ENCODE measurements at regions not wholly inside any gene's neighbourhood (a gene's known extent, or its start where the extent isn't known, plus 50 kb on each side); places are given as distances from the start of the nearest gene placed in this dataset.

DNA sequence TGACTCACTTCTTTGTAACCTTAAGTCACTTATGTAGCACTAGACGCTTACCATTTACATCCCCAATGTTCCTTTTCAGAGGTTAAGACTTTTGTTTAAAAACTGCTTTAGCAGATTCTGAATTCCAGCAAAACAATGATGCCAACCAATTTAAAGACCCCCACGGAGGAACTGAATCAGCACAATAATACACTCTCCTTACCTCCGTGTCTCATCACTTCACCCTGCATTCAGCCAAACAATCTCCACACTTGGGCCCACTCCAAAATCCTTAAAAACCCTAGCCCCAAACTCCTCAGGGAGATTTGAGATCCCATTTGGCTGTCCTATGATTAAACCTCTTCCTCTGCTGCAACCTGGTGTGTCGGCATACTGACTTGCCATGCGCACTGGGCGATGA, 153.9 kb downstream of the B3GNT2 start:
- CTCF ChIA-PET = no interaction called here
- DNase-seq (ENCODE audit: extremely low spot score) = no peak
- POLR2A ChIA-PET = no interaction called here
- no peak for TF ChIP-seq ELF4 (IDR thresholded peaks at IDR 0.05)
- TF ChIP-seq ARNT (IDR thresholded peaks at IDR 0.05) = no peak
- no peak for TF ChIP-seq PKNOX1 (IDR thresholded peaks at IDR 0.05)
- TF ChIP-seq NFRKB (IDR thresholded peaks at IDR 0.05) = no peak
- no peak for TF ChIP-seq CTBP1 (IDR thresholded peaks at IDR 0.05; ENCODE audit: borderline replicate concordance)
- TF ChIP-seq L3MBTL2 (conservative IDR thresholded peaks at IDR 0.05) = no peak
- no peak for TF ChIP-seq SUZ12 (IDR thresholded peaks at IDR 0.05)
- TF ChIP-seq SP1 (IDR thresholded peaks at IDR 0.05) = no peak
- no peak for TF ChIP-seq ZNF384 (IDR thresholded peaks at IDR 0.05)
- no peak for TF ChIP-seq LEF1 (IDR thresholded peaks at IDR 0.05; ENCODE audit: borderline replicate concordance)
- TF ChIP-seq BHLHE40 (IDR thresholded peaks at IDR 0.05; ENCODE audit: borderline replicate concordance) = no peak
- TF ChIP-seq FOXA1 (IDR thresholded peaks at IDR 0.05) = no peak
- no peak for TF ChIP-seq FOXK2 (IDR thresholded peaks at IDR 0.05)
- TF ChIP-seq TARDBP (IDR thresholded peaks at IDR 0.05) = no peak

GRCh38 chr2:62348700-62349099, 152.8 kb downstream of the B3GNT2 start:
- POLR2A ChIA-PET = no interaction called here
- DNase-seq (ENCODE audit: extremely low spot score) = no peak
- CTCF ChIA-PET = no interaction called here
- TF ChIP-seq ARNT (IDR thresholded peaks at IDR 0.05) (no peak), FOXA1 (IDR thresholded peaks at IDR 0.05) (no peak), SUZ12 (IDR thresholded peaks at IDR 0.05) (no peak), HDGF (IDR thresholded peaks at IDR 0.05; ENCODE audit: borderline replicate concordance) (no peak), TARDBP (IDR thresholded peaks at IDR 0.05) (no peak), CTBP1 (IDR thresholded peaks at IDR 0.05; ENCODE audit: borderline replicate concordance) (no peak), LEF1 (IDR thresholded peaks at IDR 0.05; ENCODE audit: borderline replicate concordance) (no peak), ELF4 (IDR thresholded peaks at IDR 0.05) (no peak), FOXM1 (IDR thresholded peaks at IDR 0.05; ENCODE audit: borderline replicate concordance) (no peak), ZNF384 (IDR thresholded peaks at IDR 0.05) (no peak), SP1 (IDR thresholded peaks at IDR 0.05) (no peak), BHLHE40 (IDR thresholded peaks at IDR 0.05; ENCODE audit: borderline replicate concordance) (no peak), NFRKB (IDR thresholded peaks at IDR 0.05) (no peak), PKNOX1 (IDR thresholded peaks at IDR 0.05) (no peak), FOXK2 (IDR thresholded peaks at IDR 0.05) (no peak), L3MBTL2 (conservative IDR thresholded peaks at IDR 0.05) (no peak)

DNA sequence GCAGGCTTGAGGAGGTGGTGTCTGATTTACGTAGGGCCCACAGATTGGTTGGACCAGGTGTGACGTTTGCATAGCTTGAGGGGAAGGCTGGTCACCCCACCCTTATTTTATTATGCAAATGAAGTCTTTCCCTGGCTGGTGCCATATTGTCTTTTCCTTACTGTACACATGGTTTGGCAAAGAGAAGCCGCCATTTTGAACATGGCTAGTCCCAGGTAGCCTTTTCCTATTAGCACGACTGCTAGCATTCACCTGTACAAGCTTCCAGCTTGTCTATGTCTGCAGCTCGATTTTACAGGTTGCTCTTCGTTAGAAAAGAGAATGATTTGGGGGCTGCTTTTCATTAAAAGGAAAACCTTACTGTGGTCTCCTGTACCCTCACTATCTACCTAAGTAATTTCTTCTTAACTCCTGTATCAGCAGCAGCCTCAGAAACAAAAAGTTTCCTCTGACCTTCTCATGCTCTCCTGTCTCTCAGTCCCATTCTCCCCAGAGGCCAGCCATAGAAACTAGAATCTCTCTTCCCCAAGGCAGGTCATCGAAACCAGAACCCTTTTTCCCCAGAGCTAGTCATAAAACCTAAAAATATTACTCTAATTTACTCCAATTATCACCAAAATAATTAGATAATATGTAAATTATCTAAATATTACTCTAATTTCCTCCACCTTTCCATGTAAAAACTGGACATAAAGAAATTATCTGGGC, 151.8 kb downstream of the B3GNT2 start:
- TF ChIP-seq FOXK2 (IDR thresholded peaks at IDR 0.05) = no peak
- no peak for TF ChIP-seq FOXA1 (IDR thresholded peaks at IDR 0.05)
- TF ChIP-seq L3MBTL2 (conservative IDR thresholded peaks at IDR 0.05) = no peak
- TF ChIP-seq PKNOX1 (IDR thresholded peaks at IDR 0.05) = no peak
- no peak for TF ChIP-seq TARDBP (IDR thresholded peaks at IDR 0.05)
- no peak for TF ChIP-seq NFRKB (IDR thresholded peaks at IDR 0.05)
- TF ChIP-seq LEF1 (IDR thresholded peaks at IDR 0.05; ENCODE audit: borderline replicate concordance) = no peak
- no peak for TF ChIP-seq CTBP1 (IDR thresholded peaks at IDR 0.05; ENCODE audit: borderline replicate concordance)
- ChIA-PET CTCF (no interaction called here), POLR2A (no interaction called here)
- DNase-seq (ENCODE audit: extremely low spot score) = no peak

- no peak for DNase-seq (ENCODE audit: extremely low spot score)
- TF ChIP-seq CTBP1 (IDR thresholded peaks at IDR 0.05; ENCODE audit: borderline replicate concordance) = no peak
- no peak for TF ChIP-seq FOXA1 (IDR thresholded peaks at IDR 0.05)
- TF ChIP-seq ZNF384 (IDR thresholded peaks at IDR 0.05) = no peak
- TF ChIP-seq TARDBP (IDR thresholded peaks at IDR 0.05) = no peak
- no peak for TF ChIP-seq LEF1 (IDR thresholded peaks at IDR 0.05; ENCODE audit: borderline replicate concordance)
- TF ChIP-seq FOXM1 (IDR thresholded peaks at IDR 0.05; ENCODE audit: borderline replicate concordance) = no peak
- TF ChIP-seq ELF4 (IDR thresholded peaks at IDR 0.05) = no peak
- TF ChIP-seq SP1 (IDR thresholded peaks at IDR 0.05) = no peak
- TF ChIP-seq FOXK2 (IDR thresholded peaks at IDR 0.05) = no peak
- TF ChIP-seq SUZ12 (IDR thresholded peaks at IDR 0.05) = no peak
- TF ChIP-seq ARNT (IDR thresholded peaks at IDR 0.05) = no peak
- POLR2A ChIA-PET = no interaction called here
- CTCF ChIA-PET = no interaction called here
These were observed 148.6 kb downstream of the B3GNT2 start for GRCh38 chr2:62344472-62344871.

DNA sequence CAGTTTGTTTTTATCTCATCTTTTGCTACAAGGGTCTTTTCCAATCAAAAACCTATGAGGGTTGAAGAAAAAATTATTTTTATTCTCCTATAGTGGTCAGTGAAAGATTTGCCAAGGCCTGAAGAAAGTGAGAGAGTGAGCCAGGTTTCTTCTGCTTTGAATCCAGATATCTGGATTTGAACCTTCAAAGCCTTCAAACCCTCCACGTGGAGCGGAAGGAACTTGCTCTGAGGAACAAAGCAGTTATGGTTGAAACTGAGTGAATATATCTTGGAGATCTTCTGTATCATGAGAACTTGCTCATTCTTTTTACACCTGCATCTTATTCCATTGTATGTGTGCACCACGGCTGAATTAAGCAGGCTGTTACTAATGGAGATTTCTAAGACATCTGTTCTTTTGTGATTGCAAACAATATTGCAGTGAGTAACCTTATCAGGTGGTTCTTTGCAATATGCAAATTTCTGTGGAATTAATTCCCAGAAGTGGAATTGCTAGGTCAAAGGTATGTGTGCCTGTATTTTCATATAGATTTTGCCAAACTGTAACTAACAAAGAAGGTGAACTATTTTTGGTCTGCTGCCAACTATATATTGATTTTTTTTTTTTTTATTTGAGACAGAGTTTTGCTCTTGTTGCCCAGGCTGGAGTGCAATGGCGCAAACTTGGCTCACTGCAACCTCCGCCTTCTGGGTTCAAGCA, 147.9 kb downstream of the B3GNT2 start:
- ChIA-PET POLR2A (no interaction called here), CTCF (no interaction called here)
- TF ChIP-seq ARNT (IDR thresholded peaks at IDR 0.05) (no peak), FOXM1 (IDR thresholded peaks at IDR 0.05; ENCODE audit: borderline replicate concordance) (no peak), SUZ12 (IDR thresholded peaks at IDR 0.05) (no peak), NFRKB (IDR thresholded peaks at IDR 0.05) (no peak), ELF4 (IDR thresholded peaks at IDR 0.05) (no peak), FOXA1 (IDR thresholded peaks at IDR 0.05) (no peak), BHLHE40 (IDR thresholded peaks at IDR 0.05; ENCODE audit: borderline replicate concordance) (no peak), LEF1 (IDR thresholded peaks at IDR 0.05; ENCODE audit: borderline replicate concordance) (no peak), SP1 (IDR thresholded peaks at IDR 0.05) (no peak)
- no peak for DNase-seq (ENCODE audit: extremely low spot score)

GRCh38 chr2:62343206-62343605, 147.3 kb downstream of the B3GNT2 start:
- no peak for DNase-seq (ENCODE audit: extremely low spot score)
- ChIA-PET CTCF (no interaction called here), POLR2A (no interaction called here)
- no peak for TF ChIP-seq BHLHE40 (IDR thresholded peaks at IDR 0.05; ENCODE audit: borderline replicate concordance)
- TF ChIP-seq SUZ12 (IDR thresholded peaks at IDR 0.05) = no peak
- TF ChIP-seq PKNOX1 (IDR thresholded peaks at IDR 0.05) = no peak
- no peak for TF ChIP-seq L3MBTL2 (conservative IDR thresholded peaks at IDR 0.05)
- TF ChIP-seq HDGF (IDR thresholded peaks at IDR 0.05; ENCODE audit: borderline replicate concordance) = no peak
- TF ChIP-seq CTBP1 (IDR thresholded peaks at IDR 0.05; ENCODE audit: borderline replicate concordance) = no peak
- no peak for TF ChIP-seq FOXM1 (IDR thresholded peaks at IDR 0.05; ENCODE audit: borderline replicate concordance)
- no peak for TF ChIP-seq ARNT (IDR thresholded peaks at IDR 0.05)
- TF ChIP-seq NFRKB (IDR thresholded peaks at IDR 0.05) = no peak
- TF ChIP-seq ELF4 (IDR thresholded peaks at IDR 0.05) = no peak
- no peak for TF ChIP-seq TARDBP (IDR thresholded peaks at IDR 0.05)
- TF ChIP-seq LEF1 (IDR thresholded peaks at IDR 0.05; ENCODE audit: borderline replicate concordance) = no peak
